GM18907 (cell line): ENCODE measurements at regions not wholly inside any gene's neighbourhood (a gene's known extent, or its start where the extent isn't known, plus 50 kb on each side); places are given as distances from the start of the nearest gene placed in this dataset.
"Not testable (repeated sequence)": the region's sequence is repeated elsewhere in the genome, so short reads cannot be mapped to it uniquely, and the experiment has no call there.

ENCODE experiments used
- ATAC-seq: cut with Tn5 transposase; IDR thresholded peaks from one replicate; pipeline ENCODE4 v1.9.1; 2021; ENCODE audit warnings: mild to moderate bottlenecking, moderate library complexity; ENCODE audit not compliant: unreplicated experiment

DNA sequence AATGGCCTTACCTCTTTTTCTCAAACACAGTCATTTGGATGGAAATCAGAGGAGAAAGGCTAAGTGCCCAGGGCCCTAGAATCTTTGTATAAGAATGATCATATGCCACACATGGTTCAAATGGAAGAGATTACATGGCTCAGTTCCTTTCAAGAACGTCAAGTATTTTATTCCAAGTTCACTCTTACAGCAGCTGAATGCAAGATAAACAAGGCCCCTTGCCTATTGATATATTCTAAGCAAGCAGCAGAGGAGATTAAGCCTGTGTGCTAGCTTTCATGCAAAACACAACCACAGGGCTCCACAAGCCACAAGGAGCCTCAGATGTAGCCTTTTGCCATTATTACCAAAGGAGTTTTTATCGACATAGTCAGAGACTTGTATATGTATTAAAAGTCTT lies 55.3 kb upstream of the SLCO6A1 start:
- ATAC-seq: no peak

DNA sequence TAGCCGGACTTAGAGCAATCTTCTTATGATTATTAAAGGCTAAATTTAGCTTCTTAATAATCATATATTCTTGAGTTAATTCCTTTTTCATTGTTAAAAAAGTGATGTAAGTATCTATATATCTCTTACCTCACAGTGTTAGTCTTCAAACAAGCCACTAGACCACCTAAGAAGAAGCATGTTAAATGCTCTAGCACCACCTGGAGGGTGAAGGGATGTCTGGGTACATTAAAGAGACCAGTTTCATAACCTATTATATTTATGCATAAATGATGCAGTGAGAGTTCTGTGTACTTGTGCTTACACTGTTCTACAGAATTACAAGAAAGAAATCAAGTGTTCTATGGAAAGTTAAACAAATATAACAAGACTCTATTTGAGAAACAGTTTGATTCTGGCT lies 55.9 kb upstream of the SLCO6A1 start:
- ATAC-seq: peak; percentile 76

DNA sequence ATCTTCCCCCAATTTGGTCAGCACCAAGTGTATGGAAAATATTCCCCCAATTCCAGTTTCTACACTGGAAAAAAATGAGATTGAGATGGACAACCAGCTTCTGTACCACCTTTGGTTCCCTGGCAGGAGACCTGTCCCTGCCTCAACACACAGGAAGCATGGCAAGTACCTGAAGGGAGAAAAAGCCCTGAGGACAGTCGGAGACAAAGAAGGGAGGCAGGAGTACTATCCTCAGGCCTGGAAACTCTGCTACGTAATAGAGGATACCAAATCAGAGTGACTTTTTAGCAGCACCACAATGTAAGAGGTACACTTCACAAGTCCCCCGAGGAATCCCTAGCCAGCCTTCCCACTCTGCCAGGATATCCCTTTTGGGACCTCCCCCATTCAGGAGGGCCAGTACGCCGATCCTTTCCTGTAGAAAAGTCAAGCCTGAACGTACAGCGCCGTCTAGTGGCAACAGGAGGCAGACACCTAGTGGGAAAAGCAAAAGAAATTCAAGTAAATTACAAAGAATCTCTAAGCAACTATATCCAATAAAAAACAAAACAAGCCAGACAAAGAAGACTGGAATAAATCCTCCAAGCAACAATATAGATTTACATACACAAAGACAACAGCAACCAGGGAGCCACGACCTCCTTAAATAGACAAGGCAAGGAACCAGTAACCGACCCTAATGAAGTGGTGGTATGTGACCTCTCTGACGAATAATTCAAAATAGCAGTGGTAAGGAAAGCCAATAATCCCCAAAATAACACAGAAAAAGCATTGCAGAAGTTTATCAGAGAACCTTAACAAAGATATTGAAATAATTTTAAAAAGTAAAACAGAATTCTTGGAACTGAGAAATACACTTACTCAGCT lies 63.3 kb upstream of the SLCO6A1 start:
- peak; percentile 53 for ATAC-seq

DNA sequence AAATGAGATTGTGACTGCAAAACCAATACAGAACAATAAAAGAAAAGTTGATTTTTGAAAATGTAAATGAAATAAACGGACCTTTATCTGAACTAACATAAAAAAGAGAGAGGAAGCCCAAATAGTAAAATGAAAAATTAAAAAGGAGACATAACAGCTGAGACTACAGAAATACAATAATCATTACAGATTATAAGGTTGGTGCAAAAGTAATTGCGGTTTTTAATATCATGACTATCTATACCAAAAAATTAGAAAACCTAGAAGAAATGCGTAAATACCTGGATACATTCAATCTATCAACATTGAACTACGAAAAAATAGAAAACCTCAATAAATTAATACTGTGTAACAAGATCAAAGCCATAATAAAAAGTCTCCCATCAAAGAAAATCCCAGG lies 71.9 kb upstream of the SLCO6A1 start:
- ATAC-seq: no peak

DNA sequence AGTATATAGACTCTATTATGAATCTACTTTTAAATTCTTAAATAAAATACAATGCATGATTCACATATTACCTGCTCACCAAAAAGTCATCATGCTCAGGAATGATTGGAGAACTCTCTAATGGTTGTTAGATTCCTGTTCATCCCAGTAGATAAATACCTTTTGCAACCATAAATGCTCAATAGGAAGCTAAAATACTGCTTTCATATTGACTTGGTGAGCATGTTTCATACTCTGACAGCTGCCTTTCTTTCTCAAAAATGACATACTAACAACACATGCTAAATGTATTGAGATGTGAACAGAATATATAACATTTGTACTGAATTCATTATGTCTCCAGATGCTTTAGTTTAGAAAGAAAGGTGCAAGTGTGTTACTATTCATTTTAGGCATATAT lies 79.6 kb upstream of the SLCO6A1 start:
- ATAC-seq: no peak

DNA sequence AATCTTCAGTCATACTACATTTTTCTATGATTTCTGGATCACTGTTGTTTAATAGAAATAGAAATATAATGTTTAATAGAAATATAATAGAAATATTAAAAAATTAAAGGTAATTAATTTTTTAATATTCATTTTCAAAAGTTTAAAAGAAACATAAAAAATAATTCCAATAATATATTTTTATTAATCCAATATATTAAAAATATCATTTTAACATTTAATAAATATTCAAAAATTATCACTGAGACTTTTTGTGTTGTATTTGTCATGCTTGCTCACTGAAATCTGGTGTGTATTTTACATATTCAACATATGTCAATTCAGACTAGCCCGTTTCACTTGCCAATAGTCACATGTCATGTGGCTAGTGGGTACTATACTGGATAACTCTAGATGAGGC lies 80.6 kb upstream of the SLCO6A1 start:
- no peak for ATAC-seq

DNA sequence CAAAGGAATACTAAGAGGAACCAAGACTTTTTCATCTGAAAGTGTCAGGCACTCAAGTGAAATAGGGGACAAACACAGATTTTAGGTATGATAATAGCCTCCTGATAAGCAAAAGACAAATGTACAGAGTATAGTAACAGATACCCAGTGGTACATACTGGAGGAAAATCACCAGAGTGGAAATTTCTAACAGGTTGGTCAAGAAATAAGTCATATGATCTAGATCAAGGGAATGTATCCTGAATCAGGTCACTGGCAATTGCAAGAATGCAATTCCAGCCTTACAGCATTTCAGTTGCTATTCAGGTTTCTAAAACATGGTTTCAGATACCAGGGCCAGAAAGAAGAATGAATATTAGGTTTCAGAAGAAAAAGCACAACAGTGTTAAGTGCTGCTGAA lies 82.2 kb upstream of the SLCO6A1 start:
- ATAC-seq: no peak

DNA sequence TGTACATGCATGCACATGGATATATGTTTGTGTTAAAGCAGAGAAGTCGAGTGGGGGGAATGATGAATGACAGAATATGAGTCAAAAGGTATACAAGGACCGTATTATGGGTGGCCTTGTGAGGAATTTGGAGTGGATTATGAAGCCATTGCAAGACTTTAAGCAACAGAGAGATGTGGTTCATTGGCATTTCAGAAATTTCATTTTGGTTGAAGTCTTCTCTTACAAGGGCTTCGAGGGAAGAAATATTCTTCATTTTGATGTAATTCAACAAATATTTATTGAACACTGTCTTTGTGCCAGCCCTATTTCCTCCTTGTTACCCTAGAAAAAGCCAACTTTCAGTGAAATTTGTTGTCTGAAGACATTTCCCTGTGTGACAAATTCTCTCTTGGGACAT lies 83.9 kb upstream of the SLCO6A1 start:
- ATAC-seq: no peak

DNA sequence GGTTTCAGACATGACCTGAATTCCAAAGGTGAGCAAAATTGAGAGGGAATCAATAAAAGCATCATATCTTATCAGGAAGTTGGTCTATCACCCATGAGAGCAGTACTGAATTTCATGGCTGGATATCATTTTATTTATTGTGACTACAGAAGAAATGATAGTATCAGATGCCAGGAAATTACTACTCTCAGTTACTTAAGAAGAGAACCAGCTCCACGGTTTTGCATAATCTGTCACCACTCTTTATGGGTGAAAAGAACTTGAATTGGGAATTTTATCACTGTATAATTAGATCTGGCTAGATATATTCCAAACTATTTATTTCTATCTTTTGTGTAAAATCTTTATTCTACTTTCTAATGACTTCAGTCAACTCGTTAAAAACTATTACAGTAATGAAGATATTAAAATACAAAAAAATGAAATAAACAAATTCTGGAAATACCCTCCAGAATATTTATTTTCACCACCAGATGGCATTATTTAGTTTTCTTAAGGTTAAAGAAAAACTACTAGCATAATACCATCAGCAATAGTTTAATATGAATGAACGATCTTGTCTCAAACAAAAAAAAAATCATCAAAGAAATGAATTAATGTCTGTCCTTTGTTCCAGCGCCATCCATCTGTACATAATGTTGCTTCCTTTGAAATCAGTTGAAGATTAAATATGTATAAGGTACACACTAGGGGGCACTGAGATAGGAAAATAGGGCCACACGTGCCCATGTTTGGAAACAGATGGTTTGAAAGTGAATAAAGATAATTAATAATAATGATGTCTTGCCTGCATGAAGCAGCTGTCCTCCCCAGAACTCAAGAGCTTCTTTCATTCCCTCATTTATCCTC lies 84.7 kb upstream of the SLCO6A1 start:
- ATAC-seq: no peak

DNA sequence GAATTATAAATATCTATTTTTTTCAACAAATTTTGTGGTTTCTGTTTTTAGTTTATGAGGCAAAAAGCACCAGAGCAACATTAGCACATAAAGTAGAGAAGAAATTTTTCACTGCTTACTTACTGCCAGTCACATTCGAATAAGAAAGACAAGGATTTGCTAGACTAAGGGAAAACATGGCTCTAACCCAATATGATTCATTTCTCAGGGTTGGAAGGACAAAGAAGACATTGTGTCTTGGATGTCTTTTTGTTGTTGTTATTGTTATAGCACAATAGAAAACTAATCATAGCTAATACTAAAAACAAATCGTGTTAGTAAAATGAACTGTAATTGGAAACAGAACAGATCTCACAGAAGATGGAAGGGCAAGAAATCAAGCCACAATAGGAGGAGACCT lies 90.9 kb upstream of the SLCO6A1 start:
- ATAC-seq: no peak

DNA sequence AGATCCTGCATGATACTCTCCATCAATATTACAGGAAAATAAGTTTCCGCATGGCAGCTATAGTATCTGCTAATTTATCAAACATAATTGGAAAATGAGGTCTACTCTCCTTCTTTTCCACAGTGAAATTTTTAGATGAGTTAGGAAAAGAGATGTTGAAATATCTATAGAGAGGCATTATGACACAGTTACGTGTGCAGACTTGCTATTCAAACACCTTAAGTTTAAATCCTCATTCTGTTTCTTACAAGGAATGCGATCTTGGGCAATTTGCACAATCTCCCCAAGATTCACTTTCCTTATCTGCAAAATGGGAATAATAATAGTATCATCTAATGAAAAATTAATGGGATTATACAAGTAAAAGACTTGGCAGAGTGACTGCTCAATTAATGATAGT lies 91.7 kb upstream of the SLCO6A1 start:
- no peak for ATAC-seq

DNA sequence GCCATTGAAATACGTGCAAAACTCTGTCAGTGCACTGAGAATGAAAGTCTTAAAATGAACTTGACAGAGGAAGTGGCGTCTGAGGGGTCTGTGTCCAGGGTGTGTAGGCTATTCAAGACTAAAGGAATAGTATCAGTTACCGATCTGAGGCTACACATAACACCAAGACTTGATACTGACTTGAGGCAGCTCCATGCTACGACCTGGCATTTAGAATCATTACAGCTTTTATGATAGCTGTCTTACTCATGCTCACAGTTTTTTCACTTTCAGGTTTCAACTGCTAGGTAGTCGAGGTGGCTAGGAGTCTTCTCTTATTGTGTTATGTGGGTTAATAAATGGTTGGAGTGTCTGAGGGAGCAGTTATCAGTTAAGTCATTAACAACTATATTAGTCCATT lies 92.8 kb upstream of the SLCO6A1 start:
- ATAC-seq: peak; percentile 77

DNA sequence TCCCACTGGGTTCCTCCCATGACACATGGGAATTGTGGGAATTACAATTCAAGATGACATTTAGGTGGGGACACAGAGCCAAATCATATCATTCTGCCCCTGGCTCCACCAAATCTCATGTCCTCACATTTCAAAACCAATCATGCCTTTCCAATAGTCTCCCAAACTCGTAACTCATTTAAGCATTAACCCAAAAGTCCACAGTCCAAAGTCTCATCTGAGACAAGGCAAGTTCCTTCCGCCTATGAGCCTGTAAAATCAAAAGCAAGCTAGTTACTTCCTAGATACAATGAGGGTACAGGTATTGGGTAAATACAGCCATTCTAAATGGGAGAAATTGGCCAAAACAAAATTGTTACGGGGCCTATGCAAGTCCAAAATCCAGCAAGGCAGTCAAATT lies 93.8 kb upstream of the SLCO6A1 start:
- not testable (repeated sequence) for ATAC-seq

DNA sequence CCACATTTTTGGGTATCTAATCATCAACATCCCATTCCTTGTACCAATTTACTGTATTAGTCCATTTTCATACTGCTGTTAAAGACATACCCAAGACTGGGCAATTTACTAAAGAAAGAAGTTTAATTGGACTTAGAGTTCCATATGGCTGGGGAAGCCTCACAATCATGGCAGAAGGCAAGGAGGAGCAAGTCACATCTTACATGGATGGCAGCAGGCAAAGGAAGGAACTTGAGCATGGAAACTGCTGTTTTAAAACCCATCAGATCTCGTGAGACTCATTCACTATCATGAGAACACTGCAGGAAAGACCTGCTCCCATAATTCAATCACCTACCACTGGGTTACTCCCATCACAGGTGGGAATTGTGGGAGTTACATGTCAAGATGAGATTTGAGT lies 95.4 kb upstream of the SLCO6A1 start:
- ATAC-seq: no peak

DNA sequence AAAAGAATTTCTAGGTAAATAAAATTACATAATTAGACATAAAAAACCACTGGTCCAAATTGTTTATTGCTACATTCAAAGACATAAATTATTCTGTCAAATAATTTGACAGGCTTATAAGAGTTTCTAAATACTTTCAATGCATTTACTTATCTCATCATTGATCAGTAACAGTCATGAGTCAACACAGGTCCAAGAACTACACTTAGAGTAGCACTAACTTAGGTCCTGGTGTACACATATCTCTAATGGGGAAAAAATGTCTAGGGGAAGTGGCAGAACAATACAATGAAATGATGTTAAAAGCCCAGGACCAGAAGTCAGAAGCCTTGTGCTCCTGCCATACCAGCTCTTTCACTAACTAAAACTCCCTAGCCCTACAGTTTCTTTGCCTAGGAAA lies 96.5 kb upstream of the SLCO6A1 start:
- no peak for ATAC-seq

DNA sequence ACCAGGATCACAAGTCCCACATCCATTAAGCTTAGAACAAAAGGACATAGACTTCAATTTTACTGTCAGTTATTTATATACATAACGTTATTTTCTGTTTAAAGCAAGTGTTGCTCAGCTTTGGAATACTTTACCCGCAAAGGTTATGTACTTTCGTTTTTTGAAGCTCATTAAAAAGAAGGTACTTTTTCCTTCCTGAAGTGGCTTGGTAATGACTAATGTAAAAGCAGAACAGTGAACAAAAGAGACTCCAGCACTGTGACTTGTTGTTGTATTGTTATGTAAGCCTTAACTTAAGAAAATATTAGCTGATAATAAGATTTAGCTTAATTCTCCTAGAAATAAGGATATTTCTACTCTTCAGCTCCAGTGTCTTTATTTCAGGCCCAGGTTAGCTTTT lies 97.3 kb upstream of the SLCO6A1 start:
- ATAC-seq: peak; percentile 83

DNA sequence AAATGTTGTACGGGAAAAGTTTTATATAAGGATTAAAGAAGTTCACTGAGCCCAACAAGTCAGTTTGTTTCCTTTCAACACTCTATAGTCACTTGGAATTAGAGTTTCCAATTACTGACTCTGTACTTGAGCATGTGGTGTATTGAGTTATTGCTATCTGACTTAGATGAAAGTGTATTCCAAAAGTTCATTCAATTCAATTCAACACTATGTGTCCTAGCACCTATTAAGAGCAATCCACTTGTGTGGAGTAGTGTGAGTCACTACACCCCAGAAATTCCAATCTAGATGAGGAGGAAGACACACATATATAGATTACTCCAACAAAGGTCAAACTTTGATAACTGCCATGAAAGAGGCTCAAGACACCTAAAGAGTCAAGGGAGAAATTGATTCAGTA lies 98.2 kb upstream of the SLCO6A1 start:
- no peak for ATAC-seq

DNA sequence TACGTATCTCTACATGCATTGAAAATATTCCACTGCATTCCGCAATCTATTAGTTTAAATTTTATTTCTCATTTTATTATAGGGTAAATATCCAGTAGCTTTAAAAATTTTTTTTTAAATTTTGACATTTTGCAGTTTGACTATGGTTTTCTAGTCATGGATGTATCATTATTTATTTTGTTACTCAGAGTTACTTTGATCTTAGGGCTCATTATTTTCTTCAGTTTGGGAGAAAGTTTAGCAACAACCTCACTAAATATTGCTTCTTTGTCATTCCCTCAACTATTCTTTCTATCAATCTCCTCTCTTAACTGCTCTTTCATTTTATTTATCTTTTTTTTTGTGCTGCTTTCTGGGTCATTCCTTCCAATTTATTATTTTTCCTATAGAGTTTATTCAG lies 100.5 kb upstream of the SLCO6A1 start:
- ATAC-seq: no peak

DNA sequence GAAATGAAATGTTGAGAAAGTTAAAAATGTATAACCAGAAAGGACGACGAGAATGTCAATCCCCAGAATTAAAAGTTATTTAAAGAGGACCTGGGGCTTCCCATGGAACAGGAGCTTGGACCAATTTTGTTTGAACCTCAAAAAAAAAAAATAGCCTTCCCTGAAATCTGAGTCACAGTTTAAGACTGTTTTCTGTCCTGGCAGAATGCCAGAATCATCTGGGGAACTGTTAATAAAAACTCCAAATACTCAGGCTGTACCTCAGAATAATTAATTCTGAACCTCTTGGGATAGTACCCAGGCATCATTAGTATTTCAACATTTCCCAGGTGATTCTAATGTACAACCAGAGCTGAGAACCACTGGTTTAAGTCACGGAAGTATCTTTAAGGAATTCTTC lies 102.2 kb upstream of the SLCO6A1 start:
- no peak for ATAC-seq

DNA sequence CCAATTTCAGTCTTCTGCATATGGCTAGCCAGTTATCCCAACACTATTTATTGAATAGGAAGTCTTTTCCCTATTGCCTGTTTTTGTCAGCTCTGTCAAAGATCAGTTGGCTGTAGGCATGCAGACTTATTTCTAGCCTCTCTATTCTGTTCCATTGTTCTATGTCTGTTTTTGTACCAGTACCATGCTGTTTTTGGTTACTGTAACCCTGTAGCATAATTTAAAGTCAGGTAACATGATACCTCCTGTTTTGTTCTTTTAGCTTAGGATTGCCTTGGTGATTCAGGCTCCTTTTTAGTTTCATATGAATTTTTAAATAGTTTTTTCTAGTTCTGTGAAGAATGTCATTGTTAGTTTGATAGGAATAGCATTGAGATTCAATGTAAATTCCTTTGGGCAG lies 104.9 kb upstream of the SLCO6A1 start:
- ATAC-seq: no peak

DNA sequence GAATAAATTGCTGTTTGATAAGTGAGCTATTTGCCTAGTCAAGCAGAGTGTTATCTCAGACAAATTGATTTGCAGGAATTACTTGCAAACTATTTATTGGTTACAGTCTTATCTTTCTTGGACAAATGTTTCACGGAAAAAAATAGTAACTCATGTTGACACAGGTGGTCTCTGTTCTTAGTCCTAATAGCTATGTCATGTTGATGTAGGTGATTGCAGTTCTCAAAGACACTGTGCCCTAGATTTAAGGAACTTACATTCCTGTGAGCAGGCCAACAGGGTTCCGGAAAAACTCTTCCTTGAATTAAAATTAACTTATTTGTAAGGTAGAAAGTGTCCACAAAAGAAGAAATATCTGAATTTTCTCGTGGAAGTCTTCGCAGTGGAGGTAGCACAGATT lies 109.6 kb upstream of the SLCO6A1 start:
- no peak for ATAC-seq

DNA sequence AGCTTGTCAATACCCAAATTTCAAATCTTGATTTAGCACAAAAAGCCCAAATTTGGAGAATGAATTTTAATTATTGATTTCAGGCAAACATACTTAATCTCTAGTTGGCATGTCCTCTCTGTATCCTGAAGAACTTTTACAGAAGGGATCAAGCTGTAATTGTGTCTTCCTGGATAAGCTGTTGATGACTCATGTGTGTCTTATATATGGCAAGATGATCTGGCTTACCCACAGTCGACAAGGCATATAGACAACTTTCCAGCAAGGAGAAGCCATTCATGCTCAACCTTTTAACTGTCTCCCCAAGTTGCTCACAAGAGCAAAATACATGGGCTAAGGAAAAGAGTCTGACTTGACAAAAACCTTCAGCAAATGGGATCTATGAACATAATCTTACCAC lies 112.5 kb upstream of the SLCO6A1 start:
- no peak for ATAC-seq
